CD1c-positive myeloid dendritic cell (primary cell): ENCODE measurements at regions not wholly inside any gene's neighbourhood (a gene's known extent, or its start where the extent isn't known, plus 50 kb on each side); places are given as distances from the start of the nearest gene placed in this dataset.
"Not testable (repeated sequence)": the region's sequence is repeated elsewhere in the genome, so short reads cannot be mapped to it uniquely, and the experiment has no call there.

Source experiments
- DNase-seq: peaks from one replicate; pipeline ENCODE4 v3.0.0-alpha.2; 2016; ENCODE audit errors: extremely low spot score

GRCh38 chr3:74055061-74055460, 430.3 kb upstream of the PDZRN3 start:
- DNase-seq = no peak

GRCh38 chr3:74054566-74054965, 429.8 kb upstream of the PDZRN3 start:
- DNase-seq = no peak

- no peak for DNase-seq
These were observed 429.3 kb upstream of the PDZRN3 start for GRCh38 chr3:74053970-74054516.

- DNase-seq = no peak
These were observed 424.7 kb upstream of the PDZRN3 start for GRCh38 chr3:74049444-74049843.

- DNase-seq = no peak
These were observed 424.0 kb upstream of the PDZRN3 start for GRCh38 chr3:74048699-74049098.

- no peak for DNase-seq
These were observed 420.3 kb upstream of the PDZRN3 start for GRCh38 chr3:74045000-74045399.

- no peak for DNase-seq
These were observed 416.4 kb upstream of the PDZRN3 start for GRCh38 chr3:74041068-74041675.

- DNase-seq = no peak
These were observed 414.4 kb upstream of the PDZRN3 start for GRCh38 chr3:74039105-74039504.

GRCh38 chr3:74036568-74036967, 411.8 kb upstream of the PDZRN3 start:
- no peak for DNase-seq

GRCh38 chr3:74036102-74036501, 411.4 kb upstream of the PDZRN3 start:
- no peak for DNase-seq

- no peak for DNase-seq
These were observed 409.1 kb upstream of the PDZRN3 start for GRCh38 chr3:74033806-74034205.

GRCh38 chr3:74033381-74033780, 408.6 kb upstream of the PDZRN3 start:
- no peak for DNase-seq

- DNase-seq = no peak
These were observed 402.4 kb upstream of the PDZRN3 start for GRCh38 chr3:74027121-74027520.

- no peak for DNase-seq
These were observed 398.7 kb upstream of the PDZRN3 start for GRCh38 chr3:74023395-74023794.

GRCh38 chr3:74021449-74021848, 396.7 kb upstream of the PDZRN3 start:
- no peak for DNase-seq

- no peak for DNase-seq
These were observed 385.5 kb upstream of the PDZRN3 start for GRCh38 chr3:74009961-74010844.

GRCh38 chr3:74004386-74004785, 379.6 kb upstream of the PDZRN3 start:
- DNase-seq = no peak

- DNase-seq = no peak
These were observed 379.0 kb upstream of the PDZRN3 start for GRCh38 chr3:74003734-74004133.

GRCh38 chr3:74001436-74001835, 376.7 kb upstream of the PDZRN3 start:
- DNase-seq = no peak

GRCh38 chr3:74000725-74001124, 376.0 kb upstream of the PDZRN3 start:
- DNase-seq = no peak

GRCh38 chr3:73999501-73999900, 374.8 kb upstream of the PDZRN3 start:
- DNase-seq = no peak

- not testable (repeated sequence) for DNase-seq
These were observed 365.9 kb upstream of the PDZRN3 start for GRCh38 chr3:73990691-73991090.

- no peak for DNase-seq
These were observed 342.0 kb upstream of the PDZRN3 start for GRCh38 chr3:73966733-73967132.
